Body of pancreas (tissue), 4 donors: ENCODE measurements at regions not wholly inside any gene's neighbourhood (a gene's known extent, or its start where the extent isn't known, plus 50 kb on each side); places are given as distances from the start of the nearest gene placed in this dataset.

ENCODE experiments used
- ATAC-seq: fragments of 150-250 bp; one replicate; pipeline ENCODE4 v1.9.1; 2016
- DNase-seq, 4 donors: peaks; one replicate each; pipeline ENCODE4 v3.0.0-alpha.2; 2019
- H3K27ac ChIP-seq, 4 donors: fragments of 200-600 bp; sonication (generic); 1 replicate in 3 of 4; 2 replicates in 1 of 4; pipeline versions ENCODE4 v1.5.1 to v1.6.1; 2016 to 2019; ENCODE audit warnings: mild to moderate bottlenecking in 1 of 4, mixed read lengths in 1 of 4, moderate library complexity in 1 of 4
- H3K27me3 ChIP-seq, 2 donors: fragments of 200-600 bp; sonication (generic); one replicate each; pipeline ENCODE4 v1.6.0; 2016; ENCODE audit warnings: mild to moderate bottlenecking in 1 of 2
- H3K36me3 ChIP-seq, 2 donors: fragments of 200-600 bp; sonication (generic); replicated peaks in 1 of 2; 2 replicates each; pipeline ENCODE4 v1.5.1; 2016; ENCODE audit warnings: low read depth in 2 of 2; ENCODE audit not compliant: insufficient read depth in 1 of 2
- H3K4me1 ChIP-seq: fragments of 200-600 bp; sonication (generic); one replicate; pipeline ENCODE4 v1.6.0; 2016
- H3K4me3 ChIP-seq, 2 donors: fragments of 200-600 bp; sonication (generic); 1 replicate in 1 of 2; 2 replicates in 1 of 2; pipeline ENCODE4 v1.5.1; 2016 to 2019
- H3K9me3 ChIP-seq, 3 donors: fragments of 200-600 bp; sonication (generic); 1 replicate in 2 of 3; 2 replicates in 1 of 3; pipeline ENCODE4 v1.5.1; 2016
- POLR2A ChIP-seq, 3 donors: fragments of 450-650 bp; IDR thresholded peaks; one replicate each; pipeline ENCODE4 v1.6.1; 2016; ENCODE audit warnings: antibody characterized with exemption in 3 of 3, mild to moderate bottlenecking in 2 of 3
- WGBS, 2 donors: methylation state at CpG; one replicate each; pipeline ENCODE4 v1.1.5; 2017; 5-methylcytosine and 5-hydroxymethylcytosine counted together
- intact Hi-C: fragments of 100-400 bp; cut with DNase I; formaldehyde crosslinking; loops from one replicate; pipeline ENCODE4 v1.15.1; 2023
- TF ChIP-seq, protein P1 (sequence below), 7 experiments: fragments of 450-650 bp in 4 of 7; fragments of 200-600 bp in 3 of 7; sonication (generic) in 3 of 7; IDR thresholded peaks; one replicate each; pipeline ENCODE4 v1.5.1; 2016 to 2019; ENCODE audit warnings: antibody characterized with exemption in 7 of 7

DNA sequence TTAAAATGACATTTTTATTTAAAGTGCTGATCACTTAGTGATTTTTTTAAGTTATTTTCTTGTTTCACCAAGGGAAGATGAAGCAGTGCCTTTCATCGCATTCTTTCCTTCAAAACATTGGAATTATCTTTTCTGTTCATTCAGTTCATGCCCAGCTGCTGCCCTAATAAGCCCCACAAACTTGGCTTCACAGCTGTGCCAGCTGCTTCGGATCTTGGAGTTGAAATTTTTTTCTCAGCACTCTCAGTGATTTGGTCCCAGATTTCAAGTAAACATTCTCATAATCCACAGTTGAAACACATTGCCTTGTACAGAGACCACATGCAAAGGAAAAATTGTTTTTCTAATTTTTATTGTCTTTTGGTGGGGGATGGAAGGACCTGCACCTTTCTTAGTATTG, 353.3 kb upstream of the LRP1B start:
- peak in 1 of 4 donors; percentile 29 for DNase-seq
- H3K9me3 ChIP-seq: no peaks in the 10 kb centered on the region
- no peak overlapping the region for H3K4me3 ChIP-seq

DNA sequence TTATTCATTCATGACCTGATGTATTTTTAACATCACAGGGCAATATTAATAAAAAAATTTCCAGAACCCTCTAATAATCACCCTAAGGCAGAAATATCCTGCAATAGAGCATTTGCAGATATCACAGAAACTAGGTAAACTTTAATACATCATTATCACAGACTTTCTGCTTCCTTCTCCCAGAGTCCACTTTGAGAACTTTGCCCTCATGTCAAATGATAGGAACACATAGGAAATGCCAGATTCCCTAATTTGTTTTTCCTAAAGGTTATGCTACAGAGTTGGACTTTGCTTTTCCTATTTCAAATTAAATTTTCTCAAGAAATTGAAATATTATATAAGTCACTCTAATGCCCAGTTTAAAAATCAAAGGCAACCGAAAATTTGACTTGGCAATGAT, 352.8 kb upstream of the LRP1B start:
- H3K36me3 ChIP-seq: no peaks in the 10 kb centered on the region
- TF ChIP-seq, protein P1, sequence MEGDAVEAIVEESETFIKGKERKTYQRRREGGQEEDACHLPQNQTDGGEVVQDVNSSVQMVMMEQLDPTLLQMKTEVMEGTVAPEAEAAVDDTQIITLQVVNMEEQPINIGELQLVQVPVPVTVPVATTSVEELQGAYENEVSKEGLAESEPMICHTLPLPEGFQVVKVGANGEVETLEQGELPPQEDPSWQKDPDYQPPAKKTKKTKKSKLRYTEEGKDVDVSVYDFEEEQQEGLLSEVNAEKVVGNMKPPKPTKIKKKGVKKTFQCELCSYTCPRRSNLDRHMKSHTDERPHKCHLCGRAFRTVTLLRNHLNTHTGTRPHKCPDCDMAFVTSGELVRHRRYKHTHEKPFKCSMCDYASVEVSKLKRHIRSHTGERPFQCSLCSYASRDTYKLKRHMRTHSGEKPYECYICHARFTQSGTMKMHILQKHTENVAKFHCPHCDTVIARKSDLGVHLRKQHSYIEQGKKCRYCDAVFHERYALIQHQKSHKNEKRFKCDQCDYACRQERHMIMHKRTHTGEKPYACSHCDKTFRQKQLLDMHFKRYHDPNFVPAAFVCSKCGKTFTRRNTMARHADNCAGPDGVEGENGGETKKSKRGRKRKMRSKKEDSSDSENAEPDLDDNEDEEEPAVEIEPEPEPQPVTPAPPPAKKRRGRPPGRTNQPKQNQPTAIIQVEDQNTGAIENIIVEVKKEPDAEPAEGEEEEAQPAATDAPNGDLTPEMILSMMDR (IDR thresholded peaks at IDR 0.05): no peak
- no peak for TF ChIP-seq POLR2A (IDR thresholded peaks at IDR 0.05)
- no peaks in the 10 kb centered on the region for H3K9me3 ChIP-seq
- H3K27me3 ChIP-seq: no peaks in the 10 kb centered on the region
- no peaks in the 10 kb centered on the region for H3K4me1 ChIP-seq
- H3K27ac ChIP-seq: no peak overlapping the region
- 54 to 56% methylated on average over 1 of the region's 1 CpG for WGBS, 2 donors
- ATAC-seq (no peak), DNase-seq (no peak)
- intact Hi-C loops: no loop called here
- no peak overlapping the region for H3K4me3 ChIP-seq

More for the DNA sequence above, 353.3 kb upstream of the LRP1B start:
- Histone ChIP-seq H3K27ac (no peak overlapping the region), H3K4me1 (no peaks in the 10 kb centered on the region), H3K27me3 (no peaks in the 10 kb centered on the region), H3K36me3 (no peaks in the 10 kb centered on the region)
- no peak for ATAC-seq
- TF ChIP-seq POLR2A (IDR thresholded peaks at IDR 0.05): no peak
- TF ChIP-seq, protein P1 (IDR thresholded peaks at IDR 0.05): no peak
- intact Hi-C loops: no loop called here
- WGBS, 2 donors: 33 to 52% methylated on average over 2 of the region's 2 CpGs

DNA sequence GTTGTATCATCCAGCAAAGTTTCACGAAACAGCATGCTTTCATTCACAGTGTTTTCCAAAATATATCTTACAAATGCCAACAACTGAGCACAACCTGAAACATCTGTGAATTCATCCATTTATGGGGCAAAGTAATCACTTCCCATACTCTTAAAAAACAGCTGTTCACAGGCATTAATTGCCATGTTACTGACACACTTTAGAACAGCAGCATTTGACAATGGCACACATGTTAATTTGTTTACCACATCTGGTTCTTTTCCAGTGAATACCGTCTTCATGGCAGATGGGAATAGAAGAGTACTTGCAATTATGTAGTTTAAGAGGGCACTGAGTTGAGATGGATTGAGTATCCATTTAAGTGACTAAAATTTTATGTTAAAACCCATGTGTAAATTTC, 347.4 kb upstream of the LRP1B start:
- Histone ChIP-seq H3K4me1 (no peaks in the 10 kb centered on the region), H3K36me3 (no peaks in the 10 kb centered on the region), H3K9me3 (no peaks in the 10 kb centered on the region), H3K4me3 (no peak overlapping the region), H3K27ac (no peak overlapping the region), H3K27me3 (no peaks in the 10 kb centered on the region)
- TF ChIP-seq, protein P1 (IDR thresholded peaks at IDR 0.05): no peak
- TF ChIP-seq POLR2A (IDR thresholded peaks at IDR 0.05): no peak
- DNase-seq: no peak
- WGBS, 2 donors: 47 to 71% methylated on average over 2 of the region's 2 CpGs
- no peak for ATAC-seq
- intact Hi-C loops: no loop called here

DNA sequence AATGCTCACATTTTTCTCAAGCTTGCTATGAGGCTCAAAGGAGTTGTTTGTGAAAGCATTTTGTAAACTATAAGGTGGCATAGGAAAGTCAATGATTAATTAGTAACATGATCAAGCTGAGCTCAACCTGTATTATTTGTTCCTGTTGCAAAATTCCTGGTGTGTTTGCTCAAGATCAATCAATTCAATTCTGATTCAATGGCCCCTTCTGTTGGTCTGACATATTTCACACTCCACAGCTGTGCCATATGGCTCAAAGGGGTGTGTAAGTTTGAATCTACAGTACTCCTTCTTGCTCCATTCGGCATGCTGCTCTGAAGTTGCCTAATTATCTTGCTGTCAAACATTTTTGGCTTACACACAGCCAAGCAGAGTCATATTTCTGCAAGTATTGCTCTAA, 341.6 kb upstream of the LRP1B start:
- Histone ChIP-seq H3K27me3 (no peaks in the 10 kb centered on the region), H3K27ac (peak overlapping the region in 2 of 4 donors; percentile 10 to 21), H3K9me3 (no peaks in the 10 kb centered on the region), H3K4me3 (no peak overlapping the region), H3K4me1 (peaks cover 11% of the 10 kb centered on the region), H3K36me3 (no peaks in the 10 kb centered on the region)
- WGBS, 2 donors: 0 to 7% methylated on average over 1 of the region's 1 CpG
- intact Hi-C loops: no loop called here
- ATAC-seq (peak; percentile 76), DNase-seq (peak in 2 of 4 donors; percentile 8 to 25)
- TF ChIP-seq POLR2A (IDR thresholded peaks at IDR 0.05): no peak
- TF ChIP-seq, protein P1 (IDR thresholded peaks at IDR 0.05): no peak

DNA sequence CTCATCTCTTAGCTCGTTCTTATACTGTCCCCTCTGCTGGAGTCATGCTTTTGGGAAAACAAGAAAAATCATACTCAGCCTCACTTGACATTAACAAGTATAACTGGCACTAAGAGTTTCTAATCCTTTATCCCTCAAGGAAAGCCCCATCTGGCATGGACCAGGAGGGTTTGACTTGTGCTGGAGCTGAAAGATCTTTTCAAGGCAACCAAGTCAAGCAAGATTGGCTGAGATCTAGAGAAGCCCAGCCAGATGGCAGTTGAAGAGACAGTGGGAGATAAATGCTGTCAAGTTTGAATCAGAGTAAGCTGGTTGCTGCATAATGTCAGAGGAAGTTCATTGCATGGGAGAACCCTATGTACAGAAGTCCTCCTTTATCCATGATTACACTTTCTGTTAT, 336.5 kb upstream of the LRP1B start:
- Histone ChIP-seq H3K36me3 (no peaks in the 10 kb centered on the region), H3K27me3 (no peaks in the 10 kb centered on the region), H3K4me3 (no peak overlapping the region), H3K27ac (no peak overlapping the region), H3K4me1 (peaks cover 5% of the 10 kb centered on the region), H3K9me3 (no peaks in the 10 kb centered on the region)
- TF ChIP-seq, protein P1 (IDR thresholded peaks at IDR 0.05): no peak
- TF ChIP-seq POLR2A (IDR thresholded peaks at IDR 0.05): no peak
- 54 to 77% methylated on average over 1 of the region's 1 CpG for WGBS, 2 donors
- ATAC-seq (no peak), DNase-seq (no peak)
- intact Hi-C loops: no loop called here
